ENCODE measurements at regions not wholly inside any gene's neighbourhood (a gene's known extent, or its start where the extent isn't known, plus 50 kb on each side); places are given as distances from the start of the nearest gene placed in this dataset.

DNA sequence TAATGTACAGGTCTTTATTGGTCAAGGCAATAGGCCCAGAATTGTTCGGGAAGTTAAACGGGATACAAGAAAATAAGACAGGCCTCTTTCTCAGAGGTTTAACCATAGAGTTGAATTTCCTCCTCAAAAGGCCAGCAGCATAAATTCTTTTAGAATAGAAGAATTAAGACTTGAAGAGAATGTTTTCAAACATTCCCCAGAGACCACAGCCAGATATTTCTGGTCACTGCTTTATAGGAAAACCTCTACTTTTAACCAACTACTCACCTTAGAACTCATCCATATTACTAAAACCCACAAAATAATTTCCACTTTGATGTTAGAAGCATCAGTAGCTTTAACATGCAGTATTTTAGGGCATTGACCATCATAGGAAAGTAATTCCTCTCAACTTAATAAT lies 317.9 kb downstream of the RAB28 start (continued):
- no peak for TF ChIP-seq PBX3 (IDR thresholded peaks at IDR 0.05)
- no peak for TF ChIP-seq RCOR1 (IDR thresholded peaks at IDR 0.05; ENCODE audit: low read length)

GRCh38 chr4:13164783-13165331 lies 319.3 kb downstream of the RAB28 start:
- no peaks in the 10 kb centered on the region for H3K9me3 ChIP-seq
- H4K20me1 ChIP-seq (ENCODE audit: insufficient read depth), result no peaks in the 10 kb centered on the region
- DNase-seq, result no peak
- no peaks in the 10 kb centered on the region for H3K36me3 ChIP-seq (replicated peaks in 1 of 2; ENCODE audit: control insufficient read depth in 1 of 2, insufficient read depth in 2 of 2, low read length in 1 of 2)
- CTCF ChIA-PET, result no interaction called here
- POLR2A ChIA-PET, result no interaction called here
- TF ChIP-seq, protein P1, sequence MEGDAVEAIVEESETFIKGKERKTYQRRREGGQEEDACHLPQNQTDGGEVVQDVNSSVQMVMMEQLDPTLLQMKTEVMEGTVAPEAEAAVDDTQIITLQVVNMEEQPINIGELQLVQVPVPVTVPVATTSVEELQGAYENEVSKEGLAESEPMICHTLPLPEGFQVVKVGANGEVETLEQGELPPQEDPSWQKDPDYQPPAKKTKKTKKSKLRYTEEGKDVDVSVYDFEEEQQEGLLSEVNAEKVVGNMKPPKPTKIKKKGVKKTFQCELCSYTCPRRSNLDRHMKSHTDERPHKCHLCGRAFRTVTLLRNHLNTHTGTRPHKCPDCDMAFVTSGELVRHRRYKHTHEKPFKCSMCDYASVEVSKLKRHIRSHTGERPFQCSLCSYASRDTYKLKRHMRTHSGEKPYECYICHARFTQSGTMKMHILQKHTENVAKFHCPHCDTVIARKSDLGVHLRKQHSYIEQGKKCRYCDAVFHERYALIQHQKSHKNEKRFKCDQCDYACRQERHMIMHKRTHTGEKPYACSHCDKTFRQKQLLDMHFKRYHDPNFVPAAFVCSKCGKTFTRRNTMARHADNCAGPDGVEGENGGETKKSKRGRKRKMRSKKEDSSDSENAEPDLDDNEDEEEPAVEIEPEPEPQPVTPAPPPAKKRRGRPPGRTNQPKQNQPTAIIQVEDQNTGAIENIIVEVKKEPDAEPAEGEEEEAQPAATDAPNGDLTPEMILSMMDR (IDR thresholded peaks at IDR 0.05), result no peak
- TF ChIP-seq ELF1 (IDR thresholded peaks at IDR 0.05), result no peak
- TF ChIP-seq SMC3 (IDR thresholded peaks at IDR 0.05; ENCODE audit: low read depth, low read length), result no peak
- no peaks in the 10 kb centered on the region for H3K27me3 ChIP-seq (ENCODE audit: insufficient read depth)
- no peak overlapping the region for H3K9ac ChIP-seq
- 35% methylated on average over 6 of the region's 6 CpGs for WGBS (ENCODE audit: low lambda C conversion rate)
- H3K4me1 ChIP-seq (ENCODE audit: control insufficient read depth in 1 of 2, insufficient read depth in 2 of 2, low read depth in 1 of 2, low read length in 1 of 2), result no peaks in the 10 kb centered on the region
- no peaks in the 10 kb centered on the region for H3K79me2 ChIP-seq (ENCODE audit: insufficient read depth)
- no peak overlapping the region for H3K27ac ChIP-seq (ENCODE audit: low read depth in 2 of 2, low read length in 1 of 2)
- no peak overlapping the region for H3K4me3 ChIP-seq (ENCODE audit: low read depth in 2 of 2, low read length in 1 of 2)
- no peaks in the 10 kb centered on the region for H3F3A ChIP-seq (replicated peaks; ENCODE audit: insufficient read depth)
- H2AFZ ChIP-seq (ENCODE audit: low read depth), result no peak overlapping the region
- no peak overlapping the region for H3K4me2 ChIP-seq
- no peaks in the 10 kb centered on the region for H3K9me2 ChIP-seq

GRCh38 chr4:13162886-13163285 lies 321.3 kb downstream of the RAB28 start:
- CTCF ChIA-PET, result interaction anchor here (0.7 kb wide), 1 partner anchor 30 kb away, joined by 3 read pairs; no protein-coding TSS in a partner anchor
- Histone ChIP-seq H3K79me2 (ENCODE audit: insufficient read depth) (no peaks in the 10 kb centered on the region), H4K20me1 (ENCODE audit: insufficient read depth) (no peaks in the 10 kb centered on the region), H3K9ac (no peak overlapping the region), H2AFZ (ENCODE audit: low read depth) (no peak overlapping the region), H3K36me3 (replicated peaks in 1 of 2; ENCODE audit: control insufficient read depth in 1 of 2, insufficient read depth in 2 of 2, low read length in 1 of 2) (no peaks in the 10 kb centered on the region), H3K27me3 (ENCODE audit: insufficient read depth) (no peaks in the 10 kb centered on the region), H3K27ac (ENCODE audit: low read depth in 2 of 2, low read length in 1 of 2) (no peak overlapping the region), H3K9me3 (no peaks in the 10 kb centered on the region), H3K9me2 (no peaks in the 10 kb centered on the region), H3K4me2 (no peak overlapping the region), H3K4me1 (ENCODE audit: control insufficient read depth in 1 of 2, insufficient read depth in 2 of 2, low read depth in 1 of 2, low read length in 1 of 2) (no peaks in the 10 kb centered on the region), H3K4me3 (ENCODE audit: low read depth in 2 of 2, low read length in 1 of 2) (no peak overlapping the region), H3F3A (replicated peaks; ENCODE audit: insufficient read depth) (no peaks in the 10 kb centered on the region)
- WGBS (ENCODE audit: low lambda C conversion rate), result 55% methylated on average over 5 of the region's 5 CpGs
- no peak for DNase-seq
- TF ChIP-seq GATA2 (CRISPR knock-in tag; IDR thresholded peaks at IDR 0.05) (no peak), RFX5 (IDR thresholded peaks at IDR 0.05; ENCODE audit: low read length) (no peak), NFIC (IDR thresholded peaks at IDR 0.05; ENCODE audit: borderline replicate concordance) (no peak), RCOR1 (IDR thresholded peaks at IDR 0.05; ENCODE audit: low read length) (no peak), RXRA (IDR thresholded peaks at IDR 0.05; ENCODE audit: borderline replicate concordance, low read depth) (no peak)
- POLR2A ChIA-PET, result no interaction called here
